Keratinocyte (primary cell): ENCODE measurements at regions not wholly inside any gene's neighbourhood (a gene's known extent, or its start where the extent isn't known, plus 50 kb on each side); places are given as distances from the start of the nearest gene placed in this dataset.

Experiments
- DNase-seq: peaks from one replicate; pipeline ENCODE4 v3.0.0-alpha.2; 2011; ENCODE audit warnings: low read depth, missing footprints, low spot score
- FAIRE-seq: peaks from 2 replicates; lab custom pipeline; 2011; peaks lifted over from hg19 to GRCh38; lab: Jason Lieb, UNC
- H2AFZ ChIP-seq: 2 replicates; pipeline ENCODE4 v1.6.0; 2012; ENCODE audit warnings: low read length, control low read depth, inconsistent platforms; ENCODE audit not compliant: control insufficient read depth
- H3K27ac ChIP-seq: 2 replicates; pipeline ENCODE4 v1.5.1; 2011; ENCODE audit warnings: low read length; ENCODE audit not compliant: control insufficient read depth, insufficient read depth
- H3K27me3 ChIP-seq: 3 replicates; pipeline ENCODE4 v1.6.0; 2011; ENCODE audit warnings: low read length; ENCODE audit not compliant: control insufficient read depth, insufficient read depth; ENCODE audit errors: extremely low read depth
- H3K36me3 ChIP-seq, 2 experiments: 2 replicates in 1 of 2; 3 replicates in 1 of 2; pipeline ENCODE4 v1.5.1; 2011; ENCODE audit warnings: low read length in 2 of 2, mild to moderate bottlenecking in 1 of 2; ENCODE audit not compliant: control insufficient read depth in 2 of 2, insufficient read depth in 2 of 2; ENCODE audit errors: extremely low read depth in 1 of 2
- H3K4me1 ChIP-seq: 3 replicates; pipeline ENCODE4 v1.5.1; 2011; ENCODE audit warnings: low read length; ENCODE audit not compliant: control insufficient read depth, insufficient read depth; ENCODE audit errors: extremely low read depth
- H3K4me2 ChIP-seq: 3 replicates; pipeline ENCODE4 v1.6.0; 2011; ENCODE audit warnings: low read depth, low read length; ENCODE audit not compliant: control insufficient read depth, insufficient read depth; ENCODE audit errors: extremely low read depth
- H3K4me3 ChIP-seq, 3 experiments: fragments of 200-600 bp in 1 of 3; sonication (generic) in 1 of 3; 2 replicates in 2 of 3; 3 replicates in 1 of 3; pipeline ENCODE4 v1.5.1; 2011 to 2016; ENCODE audit warnings: low read length in 3 of 3, mild to moderate bottlenecking in 3 of 3, control low read depth in 2 of 3, inconsistent platforms in 1 of 3, low read depth in 1 of 3, mixed read lengths in 1 of 3, mixed run types in 1 of 3, moderate library complexity in 1 of 3; ENCODE audit not compliant: control insufficient read depth in 2 of 3, insufficient read depth in 2 of 3; ENCODE audit errors: extremely low read depth in 1 of 3
- H3K79me2 ChIP-seq: 2 replicates; pipeline ENCODE4 v1.6.0; 2012; ENCODE audit warnings: low read length; ENCODE audit not compliant: control insufficient read depth, insufficient read depth
- H3K9ac ChIP-seq: 3 replicates; pipeline ENCODE4 v1.6.0; 2011; ENCODE audit warnings: low read length; ENCODE audit not compliant: control insufficient read depth, insufficient read depth; ENCODE audit errors: extremely low read depth
- H3K9me1 ChIP-seq: 3 replicates; pipeline ENCODE4 v1.6.0; 2011; ENCODE audit warnings: low read length; ENCODE audit not compliant: control insufficient read depth, insufficient read depth; ENCODE audit errors: extremely low read depth
- H3K9me3 ChIP-seq: 2 replicates; pipeline ENCODE4 v1.5.1; 2012; ENCODE audit warnings: low read depth, low read length; ENCODE audit not compliant: control insufficient read depth
- H4K20me1 ChIP-seq: 3 replicates; pipeline ENCODE4 v1.6.0; 2011; ENCODE audit warnings: low read length; ENCODE audit not compliant: control insufficient read depth, insufficient read depth; ENCODE audit errors: extremely low read depth
- EZH2 ChIP-seq: IDR thresholded peaks from one replicate; pipeline ENCODE4 v1.6.1; 2012; ENCODE audit warnings: inconsistent platforms, mild to moderate bottlenecking, low read length, moderate library complexity
- dilution Hi-C: fragments of 300-500 bp; cut with MboI; formaldehyde crosslinking; loops from one replicate; pipeline ENCODE4 v1.7.0; 2020; ENCODE audit warnings: low sequenced_read_pairs; ENCODE audit not compliant: extremely low pct_ligation_motif_present
- TF ChIP-seq, protein P1 (sequence below), 3 experiments: IDR thresholded peaks in 1 of 3; conservative IDR thresholded peaks in 1 of 3; optimal IDR thresholded peaks in 1 of 3; 2 replicates in 2 of 3; 3 replicates in 1 of 3; pipeline versions ENCODE3 to v1.5.1; 2011; ENCODE audit warnings: low read length in 3 of 3, mild to moderate bottlenecking in 3 of 3, moderate library complexity in 2 of 3, control low read depth in 1 of 3, inconsistent platforms in 1 of 3; ENCODE audit not compliant: insufficient read depth in 2 of 3; ENCODE audit errors: extremely low read depth in 1 of 3

DNA sequence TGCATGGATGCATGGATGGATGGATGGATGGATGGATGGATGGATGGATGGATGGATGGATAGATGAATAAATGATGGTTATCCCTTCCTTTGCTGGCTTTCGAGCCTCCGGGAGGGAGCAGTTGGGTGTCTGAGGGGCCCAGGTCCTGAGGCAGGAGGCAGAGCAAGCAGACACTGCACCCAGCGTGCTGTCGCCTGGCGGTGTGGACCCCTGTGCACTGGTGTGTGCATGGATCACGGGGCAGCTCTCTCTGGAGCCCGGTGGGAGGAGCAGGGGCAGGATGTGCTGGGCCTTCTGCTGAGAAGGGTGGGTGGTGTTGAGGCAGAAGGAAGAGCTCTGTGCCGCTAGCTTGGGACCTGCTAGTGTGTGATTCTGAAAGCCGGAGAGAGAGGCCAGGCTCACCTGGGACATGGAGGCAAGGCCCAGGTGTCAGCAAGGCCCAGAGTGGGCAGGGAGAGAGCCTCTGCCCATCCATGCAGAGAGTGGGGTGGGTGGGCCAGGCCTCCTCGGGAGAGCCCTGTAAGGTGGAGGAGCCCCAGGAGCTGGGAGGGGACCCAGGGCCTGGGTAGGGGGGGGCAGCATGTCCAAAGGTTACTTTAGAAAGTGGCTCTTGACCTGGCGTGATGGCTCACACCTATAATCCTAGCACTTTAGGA is 254.4 kb downstream of the BRD1 start:
- H3K9me3 ChIP-seq = peaks cover 13% of the 10 kb centered on the region

DNA sequence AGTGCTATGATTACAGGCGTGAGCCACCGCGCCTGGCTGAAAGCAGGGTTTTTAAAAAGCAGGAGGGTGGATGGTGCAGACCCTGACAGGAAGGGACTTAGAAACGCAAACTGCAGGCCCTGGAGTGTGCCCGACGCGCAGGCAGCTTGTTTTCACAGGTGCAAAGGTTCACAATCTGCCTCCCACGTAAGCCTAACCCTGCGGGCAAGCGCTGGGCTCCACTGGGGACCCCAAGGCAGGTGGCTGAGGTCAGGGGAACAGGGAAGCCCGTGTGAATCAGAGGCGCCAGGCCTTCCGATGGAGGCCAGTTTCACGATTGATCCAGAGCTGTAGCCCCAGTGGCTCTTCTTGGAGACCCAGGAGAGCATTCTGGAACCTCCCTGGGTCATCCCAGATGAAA is 256.3 kb downstream of the BRD1 start:
- Histone ChIP-seq H3K36me3 (no peaks in the 10 kb centered on the region), H3K9me1 (no peaks in the 10 kb centered on the region), H3K27me3 (no peaks in the 10 kb centered on the region), H3K4me2 (no peak overlapping the region), H4K20me1 (no peaks in the 10 kb centered on the region), H3K4me3 (no peak overlapping the region), H3K9me3 (peaks cover 13% of the 10 kb centered on the region), H2AFZ (no peak overlapping the region), H3K79me2 (no peaks in the 10 kb centered on the region), H3K27ac (no peak overlapping the region), H3K9ac (no peak overlapping the region), H3K4me1 (no peaks in the 10 kb centered on the region)
- dilution Hi-C loops = no loop called here
- FAIRE-seq = no peak
- no peak for TF ChIP-seq EZH2
- TF ChIP-seq, protein P1, sequence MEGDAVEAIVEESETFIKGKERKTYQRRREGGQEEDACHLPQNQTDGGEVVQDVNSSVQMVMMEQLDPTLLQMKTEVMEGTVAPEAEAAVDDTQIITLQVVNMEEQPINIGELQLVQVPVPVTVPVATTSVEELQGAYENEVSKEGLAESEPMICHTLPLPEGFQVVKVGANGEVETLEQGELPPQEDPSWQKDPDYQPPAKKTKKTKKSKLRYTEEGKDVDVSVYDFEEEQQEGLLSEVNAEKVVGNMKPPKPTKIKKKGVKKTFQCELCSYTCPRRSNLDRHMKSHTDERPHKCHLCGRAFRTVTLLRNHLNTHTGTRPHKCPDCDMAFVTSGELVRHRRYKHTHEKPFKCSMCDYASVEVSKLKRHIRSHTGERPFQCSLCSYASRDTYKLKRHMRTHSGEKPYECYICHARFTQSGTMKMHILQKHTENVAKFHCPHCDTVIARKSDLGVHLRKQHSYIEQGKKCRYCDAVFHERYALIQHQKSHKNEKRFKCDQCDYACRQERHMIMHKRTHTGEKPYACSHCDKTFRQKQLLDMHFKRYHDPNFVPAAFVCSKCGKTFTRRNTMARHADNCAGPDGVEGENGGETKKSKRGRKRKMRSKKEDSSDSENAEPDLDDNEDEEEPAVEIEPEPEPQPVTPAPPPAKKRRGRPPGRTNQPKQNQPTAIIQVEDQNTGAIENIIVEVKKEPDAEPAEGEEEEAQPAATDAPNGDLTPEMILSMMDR (optimal IDR thresholded peaks at IDR 0.05 in 1 of 3, IDR thresholded peaks at IDR 0.05 in 1 of 3, conservative IDR thresholded peaks at IDR 0.05 in 1 of 3; ENCODE audit: extremely low read depth in 1 of 3, insufficient read depth in 2 of 3, low read length in 3 of 3) = no peak
- no peak for DNase-seq

More for the DNA sequence above, 254.4 kb downstream of the BRD1 start:
- Histone ChIP-seq H3K27me3 (no peaks in the 10 kb centered on the region), H3K9me1 (no peaks in the 10 kb centered on the region), H3K27ac (no peak overlapping the region), H3K4me3 (no peak overlapping the region), H3K4me2 (no peak overlapping the region), H3K4me1 (no peaks in the 10 kb centered on the region), H4K20me1 (no peaks in the 10 kb centered on the region), H3K36me3 (no peaks in the 10 kb centered on the region), H2AFZ (no peak overlapping the region), H3K79me2 (no peaks in the 10 kb centered on the region), H3K9ac (no peak overlapping the region)
- no peak for TF ChIP-seq EZH2
- TF ChIP-seq, protein P1 (optimal IDR thresholded peaks at IDR 0.05 in 1 of 3, IDR thresholded peaks at IDR 0.05 in 1 of 3, conservative IDR thresholded peaks at IDR 0.05 in 1 of 3; ENCODE audit: extremely low read depth in 1 of 3, insufficient read depth in 2 of 3, low read length in 3 of 3) = no peak
- dilution Hi-C loops = no loop called here
- FAIRE-seq (no peak), DNase-seq (no peak)
